HEK293T (cell line): ENCODE measurements at regions not wholly inside any gene's neighbourhood (a gene's known extent, or its start where the extent isn't known, plus 50 kb on each side); places are given as distances from the start of the nearest gene placed in this dataset.

ENCODE experiments used
- CTCF ChIA-PET: fragments of 350-600 bp; formaldehyde crosslinking; extraction: SDS; loops from one replicate; lab custom pipeline; 2021; ENCODE audit warnings: antibody characterized with exemption, inconsistent platforms; lab: Yijun Ruan, JAX
- POLR2A ChIA-PET: fragments of 350-600 bp; formaldehyde crosslinking; extraction: SDS; loops from one replicate; lab custom pipeline; 2020; ENCODE audit warnings: antibody characterized with exemption, inconsistent platforms; lab: Yijun Ruan, JAX
- DNase-seq: peaks from one replicate; pipeline ENCODE4 v3.0.0; 2012; ENCODE audit warnings: mixed read lengths; ENCODE audit errors: extremely low spot score
- ARNT ChIP-seq: fragments of 450-650 bp; IDR thresholded peaks from 2 replicates; pipeline ENCODE4 v1.6.1; 2017; ENCODE audit warnings: mild to moderate bottlenecking
- BHLHE40 ChIP-seq: fragments of 450-650 bp; IDR thresholded peaks from 2 replicates; pipeline ENCODE4 v1.6.1; 2016; ENCODE audit warnings: mild to moderate bottlenecking, moderate library complexity, borderline replicate concordance
- CTBP1 ChIP-seq: fragments of 450-650 bp; IDR thresholded peaks from 2 replicates; pipeline ENCODE4 v1.6.1; 2016; ENCODE audit warnings: borderline replicate concordance
- ELF4 ChIP-seq: fragments of 450-650 bp; IDR thresholded peaks from 2 replicates; pipeline ENCODE4 v1.6.1; 2017; ENCODE audit warnings: antibody characterized with exemption
- FOXA1 ChIP-seq: fragments of 450-650 bp; IDR thresholded peaks from 2 replicates; pipeline ENCODE4 v1.6.1; 2016; ENCODE audit warnings: mild to moderate bottlenecking
- FOXK2 ChIP-seq: fragments of 450-650 bp; IDR thresholded peaks from 2 replicates; pipeline ENCODE4 v1.6.1; 2016; ENCODE audit warnings: mild to moderate bottlenecking
- FOXM1 ChIP-seq: fragments of 450-650 bp; IDR thresholded peaks from 2 replicates; pipeline ENCODE4 v1.6.1; 2017; ENCODE audit warnings: mild to moderate bottlenecking, borderline replicate concordance
- HDGF ChIP-seq: fragments of 450-650 bp; IDR thresholded peaks from 2 replicates; pipeline ENCODE4 v1.6.1; 2017; ENCODE audit warnings: antibody characterized with exemption, borderline replicate concordance
- L3MBTL2 ChIP-seq: fragments of 450-650 bp; conservative IDR thresholded peaks from 2 replicates; pipeline ENCODE4 v1.6.1; 2016; ENCODE audit warnings: mild to moderate bottlenecking
- LEF1 ChIP-seq: fragments of 450-650 bp; IDR thresholded peaks from 2 replicates; pipeline ENCODE4 v1.6.1; 2017; ENCODE audit warnings: mild to moderate bottlenecking, borderline replicate concordance
- NFRKB ChIP-seq: fragments of 450-650 bp; IDR thresholded peaks from 2 replicates; pipeline ENCODE4 v1.6.1; 2016; ENCODE audit warnings: mild to moderate bottlenecking, moderate library complexity
- SP1 ChIP-seq: fragments of 450-650 bp; IDR thresholded peaks from 2 replicates; pipeline ENCODE4 v1.6.1; 2017
- SUZ12 ChIP-seq: fragments of 450-650 bp; IDR thresholded peaks from 2 replicates; pipeline ENCODE4 v1.6.1; 2016; ENCODE audit warnings: mild to moderate bottlenecking
- TARDBP ChIP-seq: fragments of 450-650 bp; IDR thresholded peaks from 2 replicates; pipeline ENCODE4 v1.6.1; 2016
- ZNF384 ChIP-seq: fragments of 450-650 bp; IDR thresholded peaks from 2 replicates; pipeline ENCODE4 v1.6.1; 2016
- TF ChIP-seq, protein P1 (sequence below): fragments of 450-650 bp; IDR thresholded peaks from 2 replicates; pipeline ENCODE4 v1.6.1; 2016

DNA sequence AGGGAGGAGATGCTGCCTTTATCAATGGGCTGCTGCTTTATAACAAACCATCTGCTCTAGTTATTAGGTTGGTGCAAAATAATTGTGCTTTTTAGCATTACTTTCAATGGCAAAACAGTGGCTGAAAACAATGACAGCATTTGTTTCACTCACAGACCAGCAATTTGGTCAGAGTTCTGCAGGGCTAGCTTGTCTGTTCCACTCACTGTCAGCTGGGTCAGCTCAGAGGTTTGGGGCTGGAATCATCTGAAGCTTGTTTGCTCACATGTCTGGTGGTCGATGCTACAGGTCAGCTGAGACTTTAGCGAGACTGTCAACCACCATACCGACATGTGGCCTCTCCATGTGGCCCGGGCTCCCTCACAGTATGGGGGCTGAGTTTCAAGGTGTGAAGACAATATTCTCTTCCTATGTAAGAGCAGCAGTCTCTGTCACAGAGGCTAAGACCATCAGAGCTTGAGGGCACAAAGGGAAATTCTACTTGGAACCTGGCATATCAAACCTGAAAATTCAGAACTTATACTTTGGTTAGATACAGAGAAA lies 81.3 kb upstream of the LIMCH1 start:
- POLR2A ChIA-PET: no interaction called here
- TF ChIP-seq NFRKB (no peak), ZNF384 (no peak), CTBP1 (no peak), FOXK2 (no peak), L3MBTL2 (no peak), ELF4 (no peak), SUZ12 (no peak), BHLHE40 (no peak), SP1 (no peak), TARDBP (no peak), FOXA1 (no peak), LEF1 (no peak), FOXM1 (no peak), HDGF (no peak), ARNT (no peak)
- TF ChIP-seq, protein P1, sequence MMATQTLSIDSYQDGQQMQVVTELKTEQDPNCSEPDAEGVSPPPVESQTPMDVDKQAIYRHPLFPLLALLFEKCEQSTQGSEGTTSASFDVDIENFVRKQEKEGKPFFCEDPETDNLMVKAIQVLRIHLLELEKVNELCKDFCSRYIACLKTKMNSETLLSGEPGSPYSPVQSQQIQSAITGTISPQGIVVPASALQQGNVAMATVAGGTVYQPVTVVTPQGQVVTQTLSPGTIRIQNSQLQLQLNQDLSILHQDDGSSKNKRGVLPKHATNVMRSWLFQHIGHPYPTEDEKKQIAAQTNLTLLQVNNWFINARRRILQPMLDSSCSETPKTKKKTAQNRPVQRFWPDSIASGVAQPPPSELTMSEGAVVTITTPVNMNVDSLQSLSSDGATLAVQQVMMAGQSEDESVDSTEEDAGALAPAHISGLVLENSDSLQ: no peak
- CTCF ChIA-PET: interaction anchor here (0.7 kb wide), 1 partner anchor 15 kb away, joined by 3 read pairs; no protein-coding TSS in a partner anchor
- no peak for DNase-seq

DNA sequence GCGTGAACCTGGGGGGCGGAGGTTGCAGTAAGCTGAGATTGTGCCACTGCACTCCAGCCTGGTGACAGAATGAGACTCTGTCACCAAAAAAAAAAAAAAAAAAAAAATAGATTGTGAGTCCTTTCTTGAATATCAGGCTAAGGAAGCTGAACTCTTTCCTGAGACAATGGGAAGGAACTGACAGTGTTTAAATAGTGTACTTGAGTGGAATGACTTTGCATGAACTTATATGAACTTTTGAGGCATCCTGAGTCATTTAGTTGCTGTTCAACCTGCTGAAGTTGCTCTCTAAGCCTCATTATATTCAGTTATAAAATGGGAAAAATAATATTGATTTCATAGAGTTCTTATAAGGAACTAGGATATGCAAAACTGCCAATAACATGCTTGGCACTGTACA lies 79.3 kb upstream of the LIMCH1 start:
- ChIA-PET CTCF (no interaction called here), POLR2A (no interaction called here)
- TF ChIP-seq L3MBTL2: no peak
- no peak for TF ChIP-seq FOXK2
- no peak for TF ChIP-seq LEF1
- no peak for TF ChIP-seq NFRKB
- TF ChIP-seq CTBP1: no peak
- TF ChIP-seq SP1: no peak
- no peak for TF ChIP-seq FOXA1
- no peak for TF ChIP-seq ARNT
- no peak for TF ChIP-seq FOXM1
- TF ChIP-seq, protein P1: no peak
- no peak for TF ChIP-seq ELF4
- TF ChIP-seq SUZ12: no peak
- TF ChIP-seq BHLHE40: no peak
- TF ChIP-seq TARDBP: no peak
- TF ChIP-seq HDGF: no peak
- no peak for TF ChIP-seq ZNF384
- no peak for DNase-seq

DNA sequence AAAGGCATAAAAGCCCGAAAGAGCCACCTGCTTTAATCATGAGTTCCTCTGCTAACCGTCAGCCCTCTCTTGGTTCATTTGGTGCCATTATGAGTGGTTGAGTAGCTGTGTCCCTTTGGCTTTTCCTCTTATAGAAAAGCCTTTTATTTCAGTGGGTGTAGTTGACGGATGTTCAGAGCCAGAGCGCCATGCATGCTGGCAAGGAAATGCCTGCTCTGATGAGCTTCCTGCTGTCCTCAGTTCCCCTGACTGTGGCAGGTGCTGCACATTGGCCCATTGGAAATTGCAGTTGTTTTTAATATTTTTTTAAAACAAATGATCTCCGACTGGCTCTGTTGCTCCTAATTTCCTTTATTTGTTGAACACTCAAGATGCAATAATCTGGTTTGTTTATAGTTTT lies 77.3 kb upstream of the LIMCH1 start:
- TF ChIP-seq ARNT (no peak), LEF1 (no peak), FOXM1 (no peak)
- ChIA-PET POLR2A (no interaction called here), CTCF (no interaction called here)
- DNase-seq: no peak

DNA sequence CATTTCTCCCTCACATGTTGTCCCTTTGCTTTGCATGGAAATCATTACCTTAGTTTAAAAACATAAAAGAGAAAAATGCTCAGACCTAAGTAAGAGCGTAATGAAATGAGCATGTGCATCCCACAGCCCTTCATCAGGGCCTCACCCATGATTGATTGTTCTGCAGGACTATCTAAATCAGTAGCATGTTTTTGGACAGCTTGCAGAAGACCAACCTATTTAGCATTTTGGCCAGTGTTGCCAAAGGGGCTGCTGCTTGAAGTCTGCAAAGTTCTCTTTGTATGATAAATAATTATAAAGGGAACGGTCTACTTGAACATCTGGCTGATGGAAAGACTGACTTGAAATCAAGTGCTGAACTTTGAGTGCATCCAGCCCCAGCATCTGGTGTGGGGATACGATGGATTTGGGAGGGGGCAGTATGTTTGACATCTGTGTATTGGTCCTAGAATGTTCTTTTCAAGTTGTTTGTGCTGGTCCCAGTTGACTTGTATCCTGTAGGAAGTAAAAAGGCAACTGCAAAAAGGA lies 76.1 kb upstream of the LIMCH1 start:
- ChIA-PET CTCF (no interaction called here), POLR2A (no interaction called here)
- TF ChIP-seq FOXM1 (no peak), LEF1 (no peak), BHLHE40 (no peak), CTBP1 (no peak), TARDBP (no peak), HDGF (no peak), SUZ12 (no peak), FOXK2 (no peak), ARNT (no peak), L3MBTL2 (no peak), ELF4 (no peak), NFRKB (no peak), FOXA1 (no peak), ZNF384 (no peak), SP1 (no peak)
- TF ChIP-seq, protein P1: no peak
- DNase-seq: no peak

DNA sequence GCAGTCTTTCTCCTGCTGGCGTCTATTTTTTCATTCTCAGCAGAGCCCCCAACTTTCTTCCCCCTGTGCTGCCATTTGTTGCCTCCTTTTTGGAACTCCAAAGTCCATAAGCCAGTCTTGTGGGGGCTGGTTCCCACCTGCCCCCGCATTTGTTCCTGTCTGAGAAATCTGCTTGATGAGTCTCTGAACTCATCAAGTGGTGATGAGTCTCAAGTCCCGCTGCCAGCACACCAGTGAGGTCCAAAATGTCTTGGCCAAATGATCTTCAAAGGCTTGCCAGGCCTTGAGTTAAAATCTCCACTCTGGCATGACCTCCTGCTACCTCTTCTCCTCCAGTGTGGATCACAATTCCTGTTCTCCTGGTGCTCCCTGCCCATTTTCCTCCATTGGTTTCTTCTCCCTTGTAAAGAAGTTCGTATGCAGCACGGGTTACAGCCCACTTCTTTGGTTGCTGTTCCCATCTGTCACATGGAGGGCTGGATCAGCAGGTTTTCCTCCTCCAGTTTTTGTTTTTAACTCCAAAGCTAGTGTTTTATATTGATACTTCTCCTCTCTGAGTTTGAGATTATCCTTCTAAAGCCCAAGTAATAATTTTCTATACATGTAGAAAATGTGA lies 72.7 kb upstream of the LIMCH1 start:
- CTCF ChIA-PET: no interaction called here
- DNase-seq: no peak
- POLR2A ChIA-PET: no interaction called here
- TF ChIP-seq ELF4: no peak

DNA sequence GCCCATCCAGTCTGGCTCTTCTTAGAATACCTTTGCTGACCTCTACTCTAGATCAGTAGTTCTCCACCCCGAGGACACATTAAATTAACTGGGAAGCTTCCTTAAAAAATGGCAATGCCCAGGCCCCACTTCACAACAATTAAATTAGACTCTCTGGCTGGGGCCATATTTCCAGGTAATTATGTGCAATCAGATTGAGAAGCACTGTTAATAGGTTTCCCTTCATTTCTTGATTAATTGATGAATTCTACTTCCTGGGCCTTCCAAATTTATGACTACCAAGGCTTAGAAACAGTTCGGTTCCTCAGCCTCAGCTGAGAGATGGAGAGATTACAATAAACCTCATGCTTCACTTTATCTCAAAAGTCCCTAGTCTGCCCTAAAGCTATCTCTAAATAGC lies 71.7 kb upstream of the LIMCH1 start:
- CTCF ChIA-PET: no interaction called here
- TF ChIP-seq TARDBP (no peak), HDGF (no peak), LEF1 (no peak), FOXK2 (no peak), CTBP1 (no peak), SUZ12 (no peak), ZNF384 (no peak), NFRKB (no peak), FOXA1 (no peak), ARNT (no peak), FOXM1 (no peak), BHLHE40 (no peak)
- TF ChIP-seq, protein P1: no peak
- no peak for DNase-seq
- POLR2A ChIA-PET: no interaction called here
